ENCODE measurements at regions not wholly inside any gene's neighbourhood (a gene's known extent, or its start where the extent isn't known, plus 50 kb on each side); places are given as distances from the start of the nearest gene placed in this dataset.
"Not testable (repeated sequence)": the region's sequence is repeated elsewhere in the genome, so short reads cannot be mapped to it uniquely, and the experiment has no call there.

- no peak for DNase-seq
These were observed 552.4 kb downstream of the RFPL4B start for GRCh38 chr6:112899541-112899940.

GRCh38 chr6:112903361-112903760 lies 556.2 kb downstream of the RFPL4B start:
- DNase-seq: no peak

GRCh38 chr6:112906726-112907125 lies 559.6 kb downstream of the RFPL4B start:
- no peak for DNase-seq

GRCh38 chr6:112909781-112910180 lies 562.7 kb downstream of the RFPL4B start:
- no peak for DNase-seq

- no peak for DNase-seq
These were observed 563.1 kb downstream of the RFPL4B start for GRCh38 chr6:112910256-112910655.

- DNase-seq: no peak
These were observed 564.8 kb downstream of the RFPL4B start for GRCh38 chr6:112911959-112912358.

- no peak for DNase-seq
These were observed 565.4 kb downstream of the RFPL4B start for GRCh38 chr6:112912416-112913101.

- not testable (repeated sequence) for DNase-seq
These were observed 572.6 kb downstream of the RFPL4B start for GRCh38 chr6:112919744-112920143.

GRCh38 chr6:112920994-112921393 lies 573.9 kb downstream of the RFPL4B start:
- no peak for DNase-seq

- no peak for DNase-seq
These were observed 576.9 kb downstream of the RFPL4B start for GRCh38 chr6:112923940-112924587.

GRCh38 chr6:112925702-112926101 lies 578.6 kb downstream of the RFPL4B start:
- DNase-seq: no peak

- no peak for DNase-seq
These were observed 580.7 kb downstream of the RFPL4B start for GRCh38 chr6:112927641-112928320.

- no peak for DNase-seq
These were observed 582.5 kb downstream of the RFPL4B start for GRCh38 chr6:112929641-112930040.

GRCh38 chr6:112931832-112932231 lies 584.7 kb downstream of the RFPL4B start:
- DNase-seq: no peak

- DNase-seq: no peak
These were observed 586.8 kb downstream of the RFPL4B start for GRCh38 chr6:112933947-112934346.

GRCh38 chr6:112934433-112935327 lies 587.5 kb downstream of the RFPL4B start:
- DNase-seq: no peak

GRCh38 chr6:112935402-112936078 lies 588.4 kb downstream of the RFPL4B start:
- no peak for DNase-seq

- no peak for DNase-seq
These were observed 588.9 kb downstream of the RFPL4B start for GRCh38 chr6:112936079-112936472.

- no peak for DNase-seq
These were observed 589.4 kb downstream of the RFPL4B start for GRCh38 chr6:112936504-112936903.

- not testable (repeated sequence) for DNase-seq
These were observed 590.6 kb downstream of the RFPL4B start for GRCh38 chr6:112937690-112938089.

GRCh38 chr6:112938650-112939049 lies 591.5 kb downstream of the RFPL4B start:
- no peak for DNase-seq

GRCh38 chr6:112939563-112939962 lies 592.4 kb downstream of the RFPL4B start:
- no peak for DNase-seq

Data from suppressor macrophage treated with lipopolysaccharide for 4 hours (primary cell).